GM19467 (cell line): ENCODE measurements at regions not wholly inside any gene's neighbourhood (a gene's known extent, or its start where the extent isn't known, plus 50 kb on each side); places are given as distances from the start of the nearest gene placed in this dataset.
"Not testable (repeated sequence)": the region's sequence is repeated elsewhere in the genome, so short reads cannot be mapped to it uniquely, and the experiment has no call there.

Source experiments
- ATAC-seq: cut with Tn5 transposase; IDR thresholded peaks from one replicate; pipeline ENCODE4 v1.9.1; 2021; ENCODE audit warnings: mild to moderate bottlenecking, moderate library complexity; ENCODE audit not compliant: unreplicated experiment

GRCh38 chr7:68559518-68559917 lies 1038.8 kb upstream of the AUTS2 start:
- no peak for ATAC-seq

DNA sequence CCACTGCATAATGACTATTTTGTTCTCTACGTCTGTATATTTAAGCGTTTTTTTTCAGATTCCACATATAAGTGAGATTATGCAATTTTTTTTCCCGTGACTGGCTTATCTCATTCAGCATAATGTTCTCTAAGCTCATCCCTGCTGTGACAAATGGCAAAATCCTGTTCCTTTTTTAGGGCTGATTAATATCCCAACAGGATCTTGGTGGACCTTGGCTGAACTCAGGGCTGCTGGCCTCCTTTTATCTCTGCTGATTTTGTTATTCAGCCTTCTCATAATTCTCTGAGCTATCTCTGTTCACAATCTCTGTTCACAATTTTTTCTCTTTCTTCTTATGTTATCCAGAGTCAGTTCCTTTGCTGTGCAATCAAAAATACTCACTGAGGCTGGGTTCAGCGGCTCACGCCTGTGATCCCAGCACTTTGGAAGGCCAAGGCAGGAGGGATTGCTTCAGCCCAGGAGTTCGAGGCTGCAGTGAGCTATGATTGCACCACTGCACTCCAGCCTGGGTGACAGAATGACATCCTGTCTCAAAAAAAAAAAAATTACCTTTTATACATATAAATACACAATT lies 1035.9 kb upstream of the AUTS2 start:
- ATAC-seq: no peak

DNA sequence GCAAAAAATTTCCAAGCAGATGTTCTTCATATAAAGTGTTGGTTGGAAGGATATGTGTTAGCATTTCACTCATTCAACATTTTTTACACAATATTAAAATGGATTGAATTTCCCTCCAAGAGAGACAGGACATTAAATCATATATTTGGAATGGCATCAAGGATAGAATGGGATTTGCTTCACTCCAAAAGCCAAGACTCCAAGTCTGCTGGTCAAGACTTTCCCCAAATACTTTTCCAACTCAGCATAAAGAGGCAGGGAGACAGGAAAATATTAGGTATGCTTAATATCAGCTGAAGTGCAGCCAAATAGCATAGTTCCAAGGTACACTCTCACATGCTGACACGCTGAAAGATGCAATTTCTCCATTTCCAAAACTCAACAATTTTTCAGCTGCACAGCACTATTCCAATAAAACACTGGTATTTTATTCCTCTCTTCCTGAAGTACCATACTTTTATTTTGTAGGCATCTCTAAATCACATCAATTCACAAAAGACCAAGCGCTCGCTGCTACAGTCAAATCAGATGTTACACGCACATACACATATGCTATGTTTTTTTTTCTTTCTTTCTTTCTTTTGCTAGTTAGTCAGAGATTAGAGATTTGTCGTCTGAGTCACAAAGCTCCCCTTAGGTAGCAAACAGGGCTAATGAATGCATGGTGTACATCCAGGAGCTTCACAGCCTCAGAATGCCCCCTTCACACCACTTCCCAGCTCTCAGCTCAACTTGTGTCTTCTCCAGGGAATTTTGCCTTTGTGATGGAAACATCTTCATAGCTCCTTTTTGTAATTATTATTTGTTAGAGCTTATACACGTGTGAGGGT lies 1033.8 kb upstream of the AUTS2 start:
- ATAC-seq: no peak

- ATAC-seq: no peak
Measured at GRCh38 chr7:68571286-68571685, 1027.0 kb upstream of the AUTS2 start.

DNA sequence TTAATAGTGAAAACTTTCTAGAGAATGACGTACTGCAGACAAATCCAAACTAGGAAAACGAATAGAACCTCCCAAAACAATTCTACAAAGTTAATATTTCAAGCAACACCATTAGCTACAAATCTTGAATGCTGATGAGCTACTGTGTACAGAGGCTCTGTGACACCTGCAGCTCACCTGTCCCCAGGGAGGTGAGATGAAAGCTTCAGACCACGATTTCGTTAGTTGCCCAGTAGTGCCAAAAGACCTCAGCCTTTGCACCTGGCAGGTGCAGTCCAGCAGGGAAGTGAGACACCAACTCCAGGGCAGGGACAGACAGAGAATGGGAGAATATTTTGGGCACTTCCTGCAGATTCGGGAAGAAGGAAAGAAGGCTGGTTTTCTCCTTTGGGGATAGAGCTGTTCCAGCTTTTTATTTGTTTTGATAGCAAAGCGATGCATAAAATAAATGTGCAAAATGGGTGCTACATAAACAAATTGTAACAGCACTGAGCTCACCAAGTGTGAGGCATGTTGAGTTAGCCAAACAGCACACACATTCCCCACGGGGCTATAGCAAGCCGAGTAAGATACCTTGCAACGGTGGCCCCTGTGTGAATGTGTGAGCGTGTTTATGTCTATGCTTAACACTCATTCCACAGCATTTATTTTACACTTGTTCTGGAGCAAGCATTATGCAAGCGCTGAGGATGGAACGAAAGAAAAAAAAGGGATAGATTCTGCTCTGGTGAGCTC lies 1024.8 kb upstream of the AUTS2 start:
- no peak for ATAC-seq

GRCh38 chr7:68576366-68576765 lies 1021.9 kb upstream of the AUTS2 start:
- no peak for ATAC-seq

DNA sequence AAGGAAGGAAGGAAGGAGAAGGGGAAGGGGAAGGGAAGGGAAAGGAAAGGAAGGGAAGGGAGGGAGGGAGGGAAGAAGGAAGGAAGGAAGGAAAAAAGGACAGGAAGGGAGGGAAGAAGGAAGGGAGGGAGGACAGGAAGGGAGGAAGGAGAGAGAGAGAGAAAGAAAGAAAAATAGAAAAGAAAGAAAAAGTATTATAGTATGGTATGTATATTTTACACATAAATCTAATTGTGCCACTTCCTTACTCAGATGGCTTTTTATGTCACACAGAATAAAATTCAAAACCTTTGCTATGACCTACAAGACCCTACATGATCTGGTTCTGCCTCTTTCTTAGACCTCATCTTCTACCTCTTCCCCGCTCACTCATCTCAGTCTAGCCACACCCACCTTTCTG lies 1016.9 kb upstream of the AUTS2 start:
- no peak for ATAC-seq

DNA sequence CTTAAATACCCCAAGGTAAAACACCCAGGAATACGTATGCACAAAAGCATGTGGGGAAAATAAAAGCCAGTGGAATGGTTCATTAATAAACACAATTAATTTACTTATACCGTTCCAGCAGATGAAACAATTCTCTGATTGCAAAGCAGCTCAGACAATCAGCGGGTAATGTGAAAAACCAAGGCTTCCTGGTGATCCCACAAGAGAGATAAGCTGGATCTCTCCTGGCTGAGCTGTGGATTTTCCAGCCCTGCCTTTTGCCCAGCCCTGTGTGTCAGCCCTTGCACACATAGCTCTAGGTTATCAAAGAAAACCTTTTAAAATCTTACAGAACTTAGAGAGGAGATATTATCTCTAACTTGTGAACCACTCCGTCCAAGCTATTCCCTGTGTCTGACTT lies 1010.7 kb upstream of the AUTS2 start:
- ATAC-seq: no peak

- no peak for ATAC-seq
Measured at GRCh38 chr7:68601826-68602225, 996.4 kb upstream of the AUTS2 start.

DNA sequence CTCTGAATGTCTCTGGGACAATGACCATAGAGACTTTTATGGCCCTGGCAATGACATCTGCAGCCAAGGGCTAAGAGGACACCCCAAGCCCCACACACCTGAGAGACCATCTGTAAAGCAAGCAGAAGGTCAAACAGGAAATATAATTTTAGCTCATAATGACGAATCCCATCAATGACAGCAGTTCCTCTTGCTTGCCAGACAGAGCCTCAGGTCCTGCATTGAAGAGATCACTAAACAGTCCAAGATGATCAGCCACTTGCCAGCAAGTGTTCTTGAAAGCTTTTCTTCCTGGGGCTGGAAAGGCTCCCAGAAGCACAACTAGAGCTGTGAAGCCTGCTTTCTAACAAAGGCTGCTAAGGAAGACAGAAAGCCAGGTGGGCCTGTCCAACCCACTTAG lies 993.7 kb upstream of the AUTS2 start:
- ATAC-seq: no peak

DNA sequence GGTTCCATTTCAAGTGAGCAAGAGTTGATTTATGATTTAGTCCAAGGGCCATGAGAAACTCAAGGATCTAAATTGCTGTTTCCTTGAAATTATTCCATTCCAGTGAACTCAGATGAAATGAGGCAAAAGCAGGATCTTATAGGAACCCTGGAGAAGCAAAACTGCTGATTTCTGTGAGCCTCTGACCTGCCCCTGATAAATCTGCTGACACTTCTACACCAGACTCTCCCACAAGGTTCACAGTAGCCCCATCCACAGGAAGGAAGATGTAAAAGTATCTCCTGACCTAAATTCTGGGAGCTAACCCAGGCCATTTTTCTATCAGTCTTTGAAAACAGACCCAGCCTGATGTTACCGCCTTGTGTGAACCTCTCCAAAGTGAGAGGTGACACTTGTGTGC lies 987.6 kb upstream of the AUTS2 start:
- no peak for ATAC-seq

DNA sequence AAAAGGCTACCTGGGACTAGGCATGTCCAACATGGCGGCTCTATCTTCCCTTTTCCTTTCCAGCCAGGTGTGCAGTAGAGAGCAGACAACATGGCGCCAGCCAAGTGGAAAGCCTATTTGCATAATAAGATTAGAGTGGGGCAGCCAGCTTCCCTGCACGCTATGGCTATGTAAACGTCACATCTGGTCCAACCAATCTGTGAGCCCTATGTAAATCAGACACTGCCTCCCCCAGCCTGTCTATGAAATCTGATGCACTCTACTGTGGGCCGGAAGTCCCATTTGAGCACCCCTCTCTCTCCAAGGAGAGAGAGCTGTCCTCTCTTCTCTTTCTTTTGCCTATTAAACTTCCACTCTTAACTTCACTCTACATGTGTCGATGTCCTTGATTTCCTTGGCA lies 984.9 kb upstream of the AUTS2 start:
- ATAC-seq: no peak

DNA sequence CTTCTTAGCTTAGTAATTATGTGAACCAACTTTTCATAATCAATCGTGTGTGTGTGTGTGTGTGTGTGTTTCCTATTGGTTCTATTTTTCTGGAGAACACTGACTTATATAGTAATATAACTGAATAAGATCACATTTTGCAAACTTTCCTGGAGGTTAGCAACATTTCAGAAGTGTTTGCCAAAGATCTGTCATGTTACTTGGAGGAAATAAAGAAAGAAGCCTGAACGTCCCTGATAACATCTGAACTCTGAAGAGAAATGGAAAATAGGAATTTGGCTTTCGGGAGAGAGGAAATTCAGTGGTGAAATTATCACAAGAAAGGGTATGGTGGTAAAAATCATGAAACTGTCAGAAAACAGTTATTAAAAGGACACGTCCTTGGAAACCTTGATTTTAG lies 984.4 kb upstream of the AUTS2 start:
- ATAC-seq: no peak

- ATAC-seq: no peak
Measured at GRCh38 chr7:68619526-68619925, 978.7 kb upstream of the AUTS2 start.

DNA sequence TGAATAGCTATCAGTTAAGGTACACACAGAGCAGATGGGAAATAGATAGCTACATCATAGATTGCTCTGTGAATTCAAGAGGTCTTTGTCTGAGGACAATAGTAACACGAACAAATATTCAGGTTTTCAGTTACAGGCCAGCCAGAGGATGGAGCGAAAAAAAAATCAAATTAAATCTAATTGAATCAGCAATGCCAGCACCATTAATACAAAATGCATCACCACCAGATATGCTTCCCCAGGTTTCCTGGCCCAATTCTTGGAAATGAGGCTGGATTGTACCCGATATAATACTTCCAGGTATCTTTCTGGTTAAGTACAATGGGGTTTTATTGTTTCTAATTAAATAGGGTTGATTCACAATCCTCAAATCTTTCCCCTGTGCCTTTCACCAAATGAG lies 975.8 kb upstream of the AUTS2 start:
- ATAC-seq: no peak

DNA sequence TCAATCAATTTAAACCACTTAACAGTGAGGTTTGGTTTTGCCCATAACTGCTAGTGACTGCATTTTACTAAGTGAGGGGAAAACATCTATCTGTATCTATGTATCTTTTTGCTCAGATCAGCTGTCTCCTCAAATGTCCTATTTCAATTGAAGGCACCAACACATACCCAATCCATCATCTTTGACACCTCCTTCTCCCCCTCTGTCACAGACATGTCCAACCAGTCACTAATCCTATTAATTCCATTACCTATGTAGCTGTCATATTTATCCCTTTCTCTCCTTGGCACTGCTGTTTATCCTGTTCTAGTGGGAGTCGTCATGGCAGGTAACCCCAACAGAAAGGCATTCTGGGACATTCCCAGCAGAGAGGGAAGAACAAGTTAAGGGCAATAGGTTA lies 975.2 kb upstream of the AUTS2 start:
- ATAC-seq: no peak

DNA sequence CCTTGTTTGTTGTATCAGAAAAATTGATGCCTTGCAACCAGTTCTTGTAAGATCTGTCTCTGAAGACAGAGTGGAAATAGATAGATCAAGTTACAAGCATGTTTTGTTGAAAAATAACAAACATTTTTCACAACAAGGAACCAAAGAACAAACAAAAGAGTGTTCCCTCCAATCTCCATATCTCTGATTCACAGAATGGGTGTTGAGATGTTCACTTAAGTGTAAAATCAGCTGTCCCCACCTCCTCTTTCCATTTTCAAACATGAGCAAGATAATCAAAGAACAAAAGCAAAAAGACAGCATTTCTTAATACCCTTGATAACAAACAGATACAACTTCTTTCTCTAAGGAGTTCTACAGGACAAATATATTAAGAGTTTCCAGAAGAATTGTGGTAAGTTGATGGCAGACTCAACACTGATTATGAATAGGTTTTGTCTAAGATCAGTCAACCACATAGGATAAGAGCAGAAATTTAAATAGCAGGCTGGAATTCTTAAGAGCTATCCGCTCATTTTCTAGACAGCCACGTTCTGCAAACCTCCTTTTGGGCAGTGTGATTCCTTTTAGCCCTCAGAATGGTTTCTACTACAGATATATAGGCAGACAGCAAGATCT lies 970.9 kb upstream of the AUTS2 start:
- no peak for ATAC-seq

DNA sequence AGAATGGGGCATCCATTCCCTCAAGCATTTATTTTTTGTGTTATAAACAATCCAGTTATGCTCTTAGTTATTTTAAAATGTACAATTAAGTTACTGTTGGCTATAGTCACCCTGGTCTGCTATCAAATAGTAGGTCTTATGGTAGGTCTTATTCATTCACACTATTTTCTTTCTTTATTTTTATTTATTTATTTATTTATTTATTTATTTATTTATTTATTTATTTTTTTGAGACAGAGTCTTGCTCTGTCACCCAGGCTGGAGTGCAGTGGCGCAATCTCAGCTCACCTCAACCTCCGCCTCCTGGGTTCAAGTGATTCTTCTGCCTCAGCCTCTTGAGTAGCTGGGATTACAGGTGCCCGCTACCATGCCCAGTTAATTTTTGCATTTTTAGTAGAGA lies 967.4 kb upstream of the AUTS2 start:
- ATAC-seq: not testable (repeated sequence)

DNA sequence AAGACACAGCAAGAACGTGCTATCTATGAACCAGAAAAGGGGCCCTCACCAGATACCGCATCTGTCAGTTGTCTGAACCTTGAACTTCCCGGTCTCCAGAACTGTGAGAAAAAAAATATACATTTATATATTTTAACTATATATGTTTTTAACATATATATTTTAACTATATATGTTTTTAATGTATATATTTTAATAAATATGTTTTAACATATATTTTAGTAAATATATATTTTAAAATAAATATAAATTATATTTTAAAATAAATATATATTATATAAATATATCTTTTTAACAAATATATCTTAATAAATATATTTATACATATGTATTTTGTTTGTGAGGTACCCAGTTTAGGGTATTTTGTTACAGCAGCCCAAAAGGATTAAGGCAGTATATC lies 958.2 kb upstream of the AUTS2 start:
- no peak for ATAC-seq

DNA sequence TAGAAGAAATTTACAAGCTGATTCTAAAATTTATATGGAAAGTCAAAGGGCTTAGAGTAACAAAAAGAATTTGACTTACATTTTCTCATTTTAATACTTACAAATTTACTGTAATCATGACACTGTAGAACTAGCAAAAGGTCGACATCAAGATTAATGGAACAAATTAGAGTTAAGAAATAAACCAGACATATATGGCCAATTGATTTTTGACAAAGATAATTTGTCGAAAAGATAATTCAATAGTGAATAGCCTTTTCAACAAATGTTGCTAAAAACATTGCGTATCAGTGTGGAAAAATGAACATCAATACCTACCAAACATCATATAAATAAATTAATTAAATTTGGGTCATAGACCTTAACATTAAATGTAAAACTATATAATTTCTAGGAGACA lies 955.5 kb upstream of the AUTS2 start:
- ATAC-seq: no peak

- ATAC-seq: no peak
Measured at GRCh38 chr7:68663392-68663791, 934.9 kb upstream of the AUTS2 start.

DNA sequence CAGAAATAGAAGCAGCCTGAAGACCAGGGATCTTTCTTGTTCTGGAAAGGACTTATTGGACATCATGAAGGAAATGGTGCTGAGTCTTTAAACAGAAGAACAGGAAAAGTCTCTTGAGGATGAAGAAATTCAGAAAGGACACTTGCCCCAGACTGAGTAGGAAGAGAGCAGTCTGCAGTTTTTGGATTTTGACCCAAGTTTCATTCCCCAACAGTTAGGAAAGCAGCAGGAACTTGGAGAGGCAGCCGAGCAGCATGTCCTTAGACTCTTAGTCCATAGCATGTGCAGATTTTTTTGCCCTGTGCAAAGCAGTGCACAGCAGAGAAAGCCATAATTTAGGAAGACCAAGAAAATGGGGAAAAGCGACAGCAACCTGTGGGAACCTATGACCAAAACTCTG lies 927.2 kb upstream of the AUTS2 start:
- no peak for ATAC-seq
